GM21825 (cell line): ENCODE measurements at regions not wholly inside any gene's neighbourhood (a gene's known extent, or its start where the extent isn't known, plus 50 kb on each side); places are given as distances from the start of the nearest gene placed in this dataset.
"Not testable (repeated sequence)": the region's sequence is repeated elsewhere in the genome, so short reads cannot be mapped to it uniquely, and the experiment has no call there.

ENCODE experiments used
- ATAC-seq: cut with Tn5 transposase; IDR thresholded peaks from one replicate; pipeline ENCODE4 v1.9.1; 2021; ENCODE audit warnings: mild to moderate bottlenecking, moderate library complexity; ENCODE audit not compliant: unreplicated experiment

- ATAC-seq = no peak
Measured at GRCh38 chr4:187059021-187059420, 335.4 kb upstream of the FAT1 start.

- no peak for ATAC-seq
Measured at GRCh38 chr4:187059895-187060294, 336.2 kb upstream of the FAT1 start.

- ATAC-seq = no peak
Measured at GRCh38 chr4:187060551-187060950, 336.9 kb upstream of the FAT1 start.

GRCh38 chr4:187063251-187063650 lies 339.6 kb upstream of the FAT1 start:
- no peak for ATAC-seq

- no peak for ATAC-seq
Measured at GRCh38 chr4:187064033-187064432, 340.4 kb upstream of the FAT1 start.

- no peak for ATAC-seq
Measured at GRCh38 chr4:187065396-187065795, 341.7 kb upstream of the FAT1 start.

GRCh38 chr4:187065806-187066205 lies 342.1 kb upstream of the FAT1 start:
- no peak for ATAC-seq

GRCh38 chr4:187069398-187069797 lies 345.7 kb upstream of the FAT1 start:
- ATAC-seq = no peak

- ATAC-seq = no peak
Measured at GRCh38 chr4:187070158-187070557, 346.5 kb upstream of the FAT1 start.

GRCh38 chr4:187070740-187071139 lies 347.1 kb upstream of the FAT1 start:
- no peak for ATAC-seq

- no peak for ATAC-seq
Measured at GRCh38 chr4:187071946-187072600, 348.4 kb upstream of the FAT1 start.

- no peak for ATAC-seq
Measured at GRCh38 chr4:187073820-187074219, 350.2 kb upstream of the FAT1 start.

- no peak for ATAC-seq
Measured at GRCh38 chr4:187075514-187075913, 351.9 kb upstream of the FAT1 start.

- ATAC-seq = no peak
Measured at GRCh38 chr4:187077744-187078401, 354.2 kb upstream of the FAT1 start.

GRCh38 chr4:187084701-187085100 lies 361.0 kb upstream of the FAT1 start:
- no peak for ATAC-seq

GRCh38 chr4:187085339-187085738 lies 361.7 kb upstream of the FAT1 start:
- ATAC-seq = no peak

- ATAC-seq = no peak
Measured at GRCh38 chr4:187086151-187086550, 362.5 kb upstream of the FAT1 start.

GRCh38 chr4:187088070-187088799 lies 364.6 kb upstream of the FAT1 start:
- no peak for ATAC-seq

GRCh38 chr4:187090401-187090800 lies 366.7 kb upstream of the FAT1 start:
- ATAC-seq = no peak

GRCh38 chr4:187090832-187091231 lies 367.2 kb upstream of the FAT1 start:
- not testable (repeated sequence) for ATAC-seq

GRCh38 chr4:187094144-187094543 lies 370.5 kb upstream of the FAT1 start:
- no peak for ATAC-seq

- no peak for ATAC-seq
Measured at GRCh38 chr4:187098429-187098828, 374.8 kb upstream of the FAT1 start.
